ENCODE measurements at regions not wholly inside any gene's neighbourhood (a gene's known extent, or its start where the extent isn't known, plus 50 kb on each side); places are given as distances from the start of the nearest gene placed in this dataset.
A peak's percentile ranks its signal among the peaks of the same experiment; 100 is the strongest.

GRCh38 chr1:95383111-95383510, 149.1 kb downstream of the RWDD3 start:
- DNase-seq: no peak
- H3K4me3 ChIP-seq: no peak overlapping the region
- no peaks in the 10 kb centered on the region for H3K9me3 ChIP-seq (ENCODE audit: insufficient read depth, low read depth)
- no TSS peak for BruUV-seq (replicated peaks)
- intact Hi-C loops (cut with micrococcal nuclease; ENCODE audit: unreplicated experiment): no loop called here
- H3K4me2 ChIP-seq: no peak overlapping the region
- no peaks in the 10 kb centered on the region for H3K79me2 ChIP-seq (ENCODE audit: low read depth)
- ChIA-PET POLR2A (ENCODE audit: unreplicated experiment) (no interaction called here), CTCF (no interaction called here)
- H2AFZ ChIP-seq: no peak overlapping the region
- H3K27me3 ChIP-seq (ENCODE audit: insufficient read depth, low read depth): peaks cover 38% of the 10 kb centered on the region
- H4K20me1 ChIP-seq (ENCODE audit: insufficient read depth): no peaks in the 10 kb centered on the region
- no peaks in the 10 kb centered on the region for H3F3A ChIP-seq (ENCODE audit: insufficient read depth, low read depth)
- TF ChIP-seq EZH2 (IDR thresholded peaks at IDR 0.05; ENCODE audit: low read depth) (no peak), CTCF (conservative IDR thresholded peaks at IDR 0.05) (no peak)
- no peaks in the 10 kb centered on the region for H3K4me1 ChIP-seq (replicated peaks; ENCODE audit: insufficient read depth)
- no peak overlapping the region for H3K27ac ChIP-seq
- H3K36me3 ChIP-seq (ENCODE audit: low read depth): no peaks in the 10 kb centered on the region
- no peaks in the 10 kb centered on the region for H3K9me2 ChIP-seq (ENCODE audit: insufficient read depth)

- intact Hi-C loops (cut with micrococcal nuclease; ENCODE audit: unreplicated experiment): no loop called here
- Histone ChIP-seq H2AFZ (no peak overlapping the region), H4K20me1 (ENCODE audit: insufficient read depth) (no peaks in the 10 kb centered on the region), H3K27me3 (ENCODE audit: insufficient read depth, low read depth) (peaks cover 29% of the 10 kb centered on the region), H3K4me1 (replicated peaks; ENCODE audit: insufficient read depth) (no peaks in the 10 kb centered on the region), H3K9me2 (ENCODE audit: insufficient read depth) (no peaks in the 10 kb centered on the region), H3F3A (ENCODE audit: insufficient read depth, low read depth) (no peaks in the 10 kb centered on the region), H3K27ac (no peak overlapping the region), H3K4me3 (no peak overlapping the region), H3K9me3 (ENCODE audit: insufficient read depth, low read depth) (no peaks in the 10 kb centered on the region), H3K4me2 (no peak overlapping the region), H3K36me3 (ENCODE audit: low read depth) (no peaks in the 10 kb centered on the region), H3K79me2 (ENCODE audit: low read depth) (no peaks in the 10 kb centered on the region)
- POLR2A ChIA-PET (ENCODE audit: unreplicated experiment): no interaction called here
- CTCF ChIA-PET: no interaction called here
- BruUV-seq (replicated peaks): no TSS peak
- TF ChIP-seq CTCF (conservative IDR thresholded peaks at IDR 0.05): no peak
- no peak for TF ChIP-seq EZH2 (IDR thresholded peaks at IDR 0.05; ENCODE audit: low read depth)
- peak in 1 of 2 experiments; percentile 17 for DNase-seq
These were observed 150.6 kb downstream of the RWDD3 start for GRCh38 chr1:95384567-95384966.

- Histone ChIP-seq H3F3A (ENCODE audit: insufficient read depth, low read depth) (no peaks in the 10 kb centered on the region), H3K36me3 (ENCODE audit: low read depth) (no peaks in the 10 kb centered on the region), H3K9me2 (ENCODE audit: insufficient read depth) (no peaks in the 10 kb centered on the region), H3K4me1 (replicated peaks; ENCODE audit: insufficient read depth) (no peaks in the 10 kb centered on the region), H2AFZ (no peak overlapping the region), H3K27me3 (ENCODE audit: insufficient read depth, low read depth) (peaks cover 11% of the 10 kb centered on the region; the same call in 1 of the 2 replicates), H3K79me2 (ENCODE audit: low read depth) (no peaks in the 10 kb centered on the region), H4K20me1 (ENCODE audit: insufficient read depth) (no peaks in the 10 kb centered on the region), H3K4me3 (no peak overlapping the region), H3K9me3 (ENCODE audit: insufficient read depth, low read depth) (no peaks in the 10 kb centered on the region), H3K4me2 (no peak overlapping the region), H3K27ac (no peak overlapping the region)
- no peak for TF ChIP-seq EZH2 (IDR thresholded peaks at IDR 0.05; ENCODE audit: low read depth)
- TF ChIP-seq CTCF (conservative IDR thresholded peaks at IDR 0.05): no peak
- ChIA-PET CTCF (no interaction called here), POLR2A (ENCODE audit: unreplicated experiment) (interaction anchor here (1.0 kb wide), 1 partner anchor 260 kb away, joined by 3 read pairs; no protein-coding TSS in a partner anchor)
- BruUV-seq (replicated peaks): no TSS peak
- intact Hi-C loops (cut with micrococcal nuclease; ENCODE audit: unreplicated experiment): no loop called here
- no peak for DNase-seq
These were observed 152.4 kb downstream of the RWDD3 start for GRCh38 chr1:95386371-95386770.

Data from PC-9 (cell line).